Hepatocyte (in vitro differentiated cells): ENCODE measurements at regions not wholly inside any gene's neighbourhood (a gene's known extent, or its start where the extent isn't known, plus 50 kb on each side); places are given as distances from the start of the nearest gene placed in this dataset.

Source experiments
- CTCF ChIP-seq: fragments of 200-600 bp; sonication (generic); IDR thresholded peaks from 2 replicates; pipeline ENCODE4 v1.5.1; 2016; ENCODE audit warnings: antibody characterized with exemption, mild to moderate bottlenecking; ENCODE audit not compliant: poor library complexity
- EZH2phosphoT487 ChIP-seq: fragments of 200-600 bp; sonication (generic); IDR thresholded peaks from one replicate; pipeline ENCODE4 v1.6.1; 2018; ENCODE audit warnings: antibody characterized with exemption, mild to moderate bottlenecking, low read depth, moderate library complexity; ENCODE audit not compliant: unreplicated experiment, severe bottlenecking

GRCh38 chr1:11388617-11389016 lies 90.3 kb upstream of the DISP3 start:
- TF ChIP-seq CTCF (no peak), EZH2phosphoT487 (no peak)
